ENCODE measurements at regions not wholly inside any gene's neighbourhood (a gene's known extent, or its start where the extent isn't known, plus 50 kb on each side); places are given as distances from the start of the nearest gene placed in this dataset.

- DNase-seq (ENCODE audit: low read depth, low spot score) (no peak), FAIRE-seq (no peak)
- dilution Hi-C loops (cut with MboI; ENCODE audit: extremely low pct_ligation_motif_present, low sequenced_read_pairs), result no loop called here
- no peak overlapping the region for H3K4me3 ChIP-seq (ENCODE audit: control insufficient read depth in 2 of 3, extremely low read depth in 1 of 3, insufficient read depth in 2 of 3, low read depth in 1 of 3, low read length in 3 of 3)
- no peak overlapping the region for H3K9ac ChIP-seq (ENCODE audit: control insufficient read depth, extremely low read depth, insufficient read depth, low read length)
- no peaks in the 10 kb centered on the region for H3K79me2 ChIP-seq (ENCODE audit: control insufficient read depth, insufficient read depth, low read length)
- H3K9me3 ChIP-seq (ENCODE audit: control insufficient read depth, low read depth, low read length), result no peaks in the 10 kb centered on the region
- TF ChIP-seq CTCF (optimal IDR thresholded peaks at IDR 0.05 in 1 of 3, IDR thresholded peaks at IDR 0.05 in 1 of 3, conservative IDR thresholded peaks at IDR 0.05 in 1 of 3; ENCODE audit: extremely low read depth in 1 of 3, insufficient read depth in 2 of 3, low read length in 3 of 3) (no peak), EZH2 (IDR thresholded peaks at IDR 0.05; ENCODE audit: low read length) (no peak)
- H3K27me3 ChIP-seq (ENCODE audit: control insufficient read depth, extremely low read depth, insufficient read depth, low read length), result no peaks in the 10 kb centered on the region
- H4K20me1 ChIP-seq (ENCODE audit: control insufficient read depth, extremely low read depth, insufficient read depth, low read length), result no peaks in the 10 kb centered on the region
- no peaks in the 10 kb centered on the region for H3K4me1 ChIP-seq (ENCODE audit: control insufficient read depth, extremely low read depth, insufficient read depth, low read length)
- H3K36me3 ChIP-seq (ENCODE audit: control insufficient read depth in 2 of 2, extremely low read depth in 1 of 2, insufficient read depth in 2 of 2, low read length in 2 of 2), result no peaks in the 10 kb centered on the region
- no peak overlapping the region for H3K27ac ChIP-seq (ENCODE audit: control insufficient read depth, insufficient read depth, low read length)
- H3K4me2 ChIP-seq (ENCODE audit: control insufficient read depth, extremely low read depth, insufficient read depth, low read depth, low read length), result no peak overlapping the region
- no peak overlapping the region for H2AFZ ChIP-seq (ENCODE audit: control insufficient read depth, low read length)
- H3K9me1 ChIP-seq (ENCODE audit: control insufficient read depth, extremely low read depth, insufficient read depth, low read length), result no peaks in the 10 kb centered on the region
These were observed 1769.0 kb upstream of the NUDT12 start for GRCh38 chr5:105331558-105331957.

GRCh38 chr5:105330185-105330584, 1767.6 kb upstream of the NUDT12 start:
- H3K27me3 ChIP-seq (ENCODE audit: control insufficient read depth, extremely low read depth, insufficient read depth, low read length), result no peaks in the 10 kb centered on the region
- TF ChIP-seq CTCF (optimal IDR thresholded peaks at IDR 0.05 in 1 of 3, IDR thresholded peaks at IDR 0.05 in 1 of 3, conservative IDR thresholded peaks at IDR 0.05 in 1 of 3; ENCODE audit: extremely low read depth in 1 of 3, insufficient read depth in 2 of 3, low read length in 3 of 3) (no peak), EZH2 (IDR thresholded peaks at IDR 0.05; ENCODE audit: low read length) (no peak)
- H3K4me2 ChIP-seq (ENCODE audit: control insufficient read depth, extremely low read depth, insufficient read depth, low read depth, low read length), result no peak overlapping the region
- no peak overlapping the region for H2AFZ ChIP-seq (ENCODE audit: control insufficient read depth, low read length)
- H3K36me3 ChIP-seq (ENCODE audit: control insufficient read depth in 2 of 2, extremely low read depth in 1 of 2, insufficient read depth in 2 of 2, low read length in 2 of 2), result no peaks in the 10 kb centered on the region
- FAIRE-seq, result no peak
- H3K9ac ChIP-seq (ENCODE audit: control insufficient read depth, extremely low read depth, insufficient read depth, low read length), result no peak overlapping the region
- dilution Hi-C loops (cut with MboI; ENCODE audit: extremely low pct_ligation_motif_present, low sequenced_read_pairs), result no loop called here
- H3K9me1 ChIP-seq (ENCODE audit: control insufficient read depth, extremely low read depth, insufficient read depth, low read length), result no peaks in the 10 kb centered on the region
- no peak for DNase-seq (ENCODE audit: low read depth, low spot score)
- H3K4me3 ChIP-seq (ENCODE audit: control insufficient read depth in 2 of 3, extremely low read depth in 1 of 3, insufficient read depth in 2 of 3, low read depth in 1 of 3, low read length in 3 of 3), result no peak overlapping the region
- no peaks in the 10 kb centered on the region for H4K20me1 ChIP-seq (ENCODE audit: control insufficient read depth, extremely low read depth, insufficient read depth, low read length)
- H3K4me1 ChIP-seq (ENCODE audit: control insufficient read depth, extremely low read depth, insufficient read depth, low read length), result no peaks in the 10 kb centered on the region
- H3K27ac ChIP-seq (ENCODE audit: control insufficient read depth, insufficient read depth, low read length), result no peak overlapping the region
- no peaks in the 10 kb centered on the region for H3K79me2 ChIP-seq (ENCODE audit: control insufficient read depth, insufficient read depth, low read length)
- no peaks in the 10 kb centered on the region for H3K9me3 ChIP-seq (ENCODE audit: control insufficient read depth, low read depth, low read length)
